Right ventricle myocardium superior (tissue), 1 donor: ENCODE measurements at regions not wholly inside any gene's neighbourhood (a gene's known extent, or its start where the extent isn't known, plus 50 kb on each side); places are given as distances from the start of the nearest gene placed in this dataset.
A peak's percentile ranks its signal among the peaks of the same experiment; 100 is the strongest.

ENCODE experiments used
- ATAC-seq: fragments of 200-7000 bp; cut with Tn5 transposase; one replicate; pipeline ENCODE4 v1.9.1; 2020; ENCODE audit warnings: mild to moderate bottlenecking; ENCODE audit not compliant: poor library complexity
- DNase-seq: peaks from one replicate; pipeline ENCODE4 v3.0.0-alpha.2; 2020
- intact Hi-C: fragments of 100-400 bp; cut with DNase I; formaldehyde crosslinking; loops from one replicate; pipeline ENCODE4 v1.11.2; 2022
- donor health status: DM: no; HTN: yes; CAD: no; lungs with severe emphysema.

DNA sequence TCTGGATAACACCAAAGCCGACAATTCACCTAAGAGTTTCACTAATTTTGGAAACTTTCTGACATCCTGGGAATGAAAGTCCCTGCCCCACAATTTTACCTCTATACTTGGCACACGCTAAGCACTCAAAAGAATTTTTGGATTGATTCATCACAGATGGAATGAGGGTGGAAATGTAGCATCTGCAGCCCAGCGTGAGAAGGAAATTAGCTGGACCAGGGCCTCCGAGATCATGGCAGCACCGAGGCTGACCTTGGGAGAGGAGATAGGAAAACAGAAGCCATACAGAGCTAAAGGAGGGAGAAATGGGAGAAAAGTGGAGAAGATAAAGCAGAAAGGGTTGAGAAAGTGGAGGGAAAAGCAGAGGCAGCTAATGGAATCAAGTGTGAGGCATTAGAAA lies 606.6 kb upstream of the DPP6 start:
- no peak for DNase-seq
- ATAC-seq: no peak
- intact Hi-C loops: no loop called here

DNA sequence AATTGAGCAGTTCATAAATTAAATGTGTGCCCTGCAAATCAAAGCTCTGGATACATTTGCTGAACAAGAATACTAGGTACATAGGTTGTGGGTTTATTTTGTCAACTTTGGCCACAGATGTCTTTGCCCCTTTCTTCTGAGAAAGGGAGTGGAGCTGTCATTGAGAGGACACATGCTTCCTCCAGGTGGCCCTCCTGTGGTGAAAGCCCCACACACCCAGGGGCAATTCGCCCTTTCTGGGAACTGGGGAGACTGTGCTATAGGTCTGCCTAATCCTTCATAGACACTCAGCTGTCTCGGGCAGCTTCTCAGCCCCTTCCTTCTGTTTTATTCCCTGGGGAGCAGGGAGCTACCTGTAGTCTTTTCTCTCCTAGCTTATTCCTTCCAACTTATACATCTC lies 605.7 kb upstream of the DPP6 start:
- intact Hi-C loops: no loop called here
- ATAC-seq (no peak), DNase-seq (no peak)

DNA sequence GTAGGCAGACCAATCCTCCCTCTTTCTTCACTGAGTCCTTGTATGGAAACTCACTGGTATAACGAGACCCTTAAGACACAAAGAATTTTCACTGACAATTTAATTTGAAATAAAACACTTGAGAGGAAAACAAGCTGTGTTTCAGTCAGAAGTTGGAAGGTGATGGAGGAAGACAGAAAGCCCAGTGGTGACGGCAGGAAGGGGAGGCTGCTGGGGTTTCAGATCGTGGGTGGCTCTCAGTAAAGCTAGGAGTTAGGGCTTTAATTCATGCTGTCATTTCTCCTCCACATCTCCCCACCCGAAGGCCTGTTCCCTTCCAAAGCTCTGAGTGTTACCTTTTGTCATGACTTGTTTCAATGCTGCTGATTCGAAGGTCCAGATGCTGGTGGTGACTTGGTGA lies 605.2 kb upstream of the DPP6 start:
- ATAC-seq: no peak
- no peak for DNase-seq
- intact Hi-C loops: no loop called here

DNA sequence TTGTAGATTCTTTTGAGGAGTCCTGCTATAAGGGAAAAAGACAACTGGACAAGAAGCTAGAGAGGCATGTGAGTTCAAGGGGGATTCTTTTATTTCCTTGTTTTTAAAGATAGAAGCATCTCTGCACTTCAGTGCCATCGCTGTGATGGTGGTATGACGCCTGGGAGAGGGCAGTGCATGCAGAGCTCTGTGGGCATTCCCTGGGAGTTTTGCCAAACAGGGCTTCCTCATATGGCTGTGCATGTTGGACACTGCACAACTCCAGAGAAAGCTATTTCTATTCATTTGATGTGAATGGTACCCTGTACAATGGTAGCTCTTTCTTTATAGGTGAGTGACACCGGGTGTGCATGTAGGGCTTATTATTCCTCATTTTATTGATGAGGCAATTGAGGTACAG lies 599.5 kb upstream of the DPP6 start:
- DNase-seq (no peak), ATAC-seq (no peak)

DNA sequence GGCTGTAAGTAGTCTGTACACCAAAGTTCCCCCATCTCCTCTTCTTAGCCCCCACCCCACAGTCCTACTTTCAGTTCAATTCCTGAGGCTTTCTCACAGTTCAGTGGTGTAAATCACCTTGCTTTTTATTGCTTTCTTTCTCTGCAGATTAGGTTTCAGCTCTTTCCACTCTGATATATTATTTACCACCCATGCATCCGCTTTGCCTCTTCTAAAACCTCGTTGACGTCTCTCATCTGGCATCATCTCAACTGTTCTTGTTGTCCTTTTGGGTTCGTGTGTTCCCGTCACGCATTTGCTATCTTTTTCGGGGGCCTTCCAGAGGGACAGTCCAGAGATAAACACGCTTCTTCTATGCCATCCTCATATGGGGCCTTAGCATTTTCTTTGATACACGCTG lies 597.9 kb upstream of the DPP6 start:
- no peak for ATAC-seq
- no peak for DNase-seq
- intact Hi-C loops: no loop called here

More for the DNA sequence above, 599.5 kb upstream of the DPP6 start:
- intact Hi-C loops: no loop called here

DNA sequence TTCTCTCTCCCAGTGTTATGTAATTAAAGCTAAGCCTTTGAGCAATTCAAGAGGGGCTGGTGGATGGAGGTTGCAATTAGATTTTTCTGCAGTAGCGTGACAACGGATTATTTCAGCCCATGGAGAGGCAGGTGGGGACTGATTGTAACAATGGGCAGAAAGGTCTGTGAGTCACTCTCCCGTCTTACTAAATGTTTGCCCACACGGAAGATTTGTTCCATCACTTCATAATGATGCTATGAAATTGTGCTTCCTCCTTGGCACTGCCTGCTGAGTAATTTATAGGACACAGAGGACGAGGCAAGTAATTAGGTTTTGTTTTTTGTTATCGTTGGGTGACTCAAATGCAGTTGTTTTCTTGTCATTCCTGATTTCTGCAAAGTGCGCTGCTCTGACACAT lies 594.5 kb upstream of the DPP6 start:
- intact Hi-C loops: no loop called here
- ATAC-seq: no peak
- DNase-seq: no peak

DNA sequence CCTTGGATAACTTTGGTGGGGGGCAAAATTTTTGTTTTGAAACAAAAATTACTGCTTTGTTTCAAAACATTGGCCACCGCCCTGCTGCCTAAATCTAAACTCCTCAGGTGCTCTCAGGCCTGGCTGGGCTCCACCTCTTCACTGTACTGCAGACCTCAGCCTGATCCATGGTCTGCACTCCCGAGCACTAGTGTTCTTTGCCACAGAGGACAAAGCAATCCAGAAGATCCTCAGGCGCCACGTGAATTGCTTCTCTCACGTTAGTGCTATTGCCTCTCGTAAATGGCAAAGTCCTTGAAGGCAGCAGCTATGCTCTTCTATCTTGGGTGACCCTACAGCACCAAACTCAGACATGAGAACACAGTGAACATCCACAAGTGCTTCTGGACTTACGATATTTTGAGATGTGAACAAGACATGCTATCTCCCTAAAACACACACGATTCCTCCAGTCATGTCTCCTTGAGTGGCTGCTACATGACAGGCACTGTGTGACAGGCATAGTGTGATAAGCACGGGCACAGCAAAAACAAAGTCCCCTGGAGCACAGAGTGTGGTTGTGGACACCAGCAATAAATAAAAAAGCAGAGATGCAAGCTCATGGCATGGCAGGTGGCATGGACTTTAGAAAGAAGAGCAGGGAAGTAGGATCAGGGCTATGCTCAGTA lies 582.1 kb upstream of the DPP6 start:
- intact Hi-C loops: no loop called here
- no peak for DNase-seq
- peak; percentile 67 for ATAC-seq

DNA sequence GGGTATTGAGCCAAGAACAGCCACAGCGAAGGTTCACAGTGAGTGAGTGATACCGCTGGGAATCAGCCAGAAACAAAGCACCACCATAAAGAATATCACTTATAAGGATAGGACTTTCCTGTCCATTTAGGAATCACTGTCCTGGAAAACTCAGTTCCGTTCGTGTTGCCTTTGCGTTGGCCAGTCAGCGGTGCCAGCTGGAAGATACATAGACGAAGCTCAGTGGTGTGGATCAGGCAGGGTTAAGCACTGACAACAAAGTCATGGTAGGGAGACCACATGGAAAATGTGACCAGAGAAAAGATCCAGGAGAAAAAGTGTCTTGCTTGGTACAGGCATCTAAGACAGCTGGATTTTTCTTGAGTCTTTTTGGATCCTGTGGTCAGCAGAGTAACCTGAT lies 579.7 kb upstream of the DPP6 start:
- DNase-seq (no peak), ATAC-seq (no peak)
- intact Hi-C loops: no loop called here

DNA sequence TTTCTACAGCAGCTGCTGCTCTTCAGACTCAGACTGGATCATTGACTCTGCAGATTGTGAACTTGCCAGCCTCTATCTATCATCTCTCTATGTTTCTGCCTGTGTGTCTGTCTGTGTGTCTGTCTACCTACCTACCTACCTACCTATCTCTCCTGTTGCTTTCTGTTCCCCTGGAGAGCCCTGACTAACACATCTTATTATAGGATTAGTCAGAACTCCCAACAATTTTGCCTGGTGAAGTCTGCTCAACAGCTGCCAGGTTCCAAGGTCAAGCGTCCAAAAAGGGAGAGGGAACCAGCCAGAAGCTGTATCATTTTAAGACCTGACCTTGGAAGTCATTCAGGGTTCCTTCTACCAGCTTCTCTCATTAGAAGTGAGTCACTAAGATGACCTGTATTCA lies 579.0 kb upstream of the DPP6 start:
- ATAC-seq: peak; percentile 68
- DNase-seq: no peak
- intact Hi-C loops: no loop called here

DNA sequence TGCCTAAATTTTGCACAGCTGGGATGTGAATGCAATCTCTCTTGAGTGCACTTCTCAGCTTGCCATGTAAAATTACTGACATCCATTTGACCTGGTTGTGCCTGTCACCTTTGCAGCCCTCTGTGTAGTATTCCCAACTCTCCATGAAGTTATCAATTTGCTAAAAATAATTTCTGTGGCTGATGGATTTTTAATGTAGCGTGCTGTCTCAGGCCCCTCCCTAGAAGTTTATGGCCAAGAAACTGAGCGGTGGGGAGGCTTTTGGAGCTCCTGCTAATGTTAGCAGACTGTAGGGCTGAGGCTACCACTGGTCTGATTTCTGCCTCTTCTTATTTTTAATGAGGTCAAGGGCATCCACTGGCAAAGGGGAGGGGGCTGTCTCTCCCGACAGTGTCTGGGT lies 577.0 kb upstream of the DPP6 start:
- intact Hi-C loops: no loop called here
- ATAC-seq: peak; percentile 54
- DNase-seq: no peak

DNA sequence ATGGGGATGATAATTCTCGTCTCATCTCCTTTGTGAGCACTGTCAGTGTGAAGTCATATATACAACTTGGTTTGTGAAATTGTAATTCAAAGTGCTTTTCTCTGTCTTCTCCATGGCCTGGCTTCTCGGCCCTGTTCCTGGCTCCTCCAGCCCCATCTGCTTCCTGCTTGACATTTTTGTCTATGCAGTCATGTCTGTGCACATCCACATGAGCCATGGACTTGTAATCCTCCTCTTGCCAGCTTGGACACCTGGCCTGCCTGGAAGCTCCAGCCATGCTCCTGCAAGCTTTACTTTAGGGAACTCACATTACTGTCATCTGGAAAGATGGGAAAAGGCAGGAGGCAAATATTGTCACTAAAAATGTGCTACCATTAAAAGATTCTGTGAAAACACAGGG lies 576.0 kb upstream of the DPP6 start:
- no peak for ATAC-seq
- no peak for DNase-seq
- intact Hi-C loops: no loop called here

DNA sequence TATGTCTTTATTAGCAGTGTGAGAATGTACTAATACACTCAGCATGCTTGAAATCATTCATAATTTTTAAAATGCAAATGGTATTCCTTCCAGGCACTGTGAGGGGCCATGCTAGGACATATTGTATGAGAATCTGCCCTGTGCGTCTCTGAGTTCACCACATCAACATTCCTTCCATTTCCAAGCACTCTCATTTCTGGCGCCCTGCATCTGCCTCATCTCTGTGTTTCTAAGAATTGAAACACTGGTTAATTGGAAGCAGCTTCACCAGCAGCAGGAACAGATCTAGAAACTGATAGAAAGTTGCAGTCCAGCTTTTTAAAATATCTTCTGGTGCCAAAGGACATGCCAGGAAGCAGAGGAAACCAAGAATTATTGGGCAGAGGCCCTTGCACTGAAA lies 555.9 kb upstream of the DPP6 start:
- ATAC-seq (no peak), DNase-seq (no peak)
- intact Hi-C loops: no loop called here

DNA sequence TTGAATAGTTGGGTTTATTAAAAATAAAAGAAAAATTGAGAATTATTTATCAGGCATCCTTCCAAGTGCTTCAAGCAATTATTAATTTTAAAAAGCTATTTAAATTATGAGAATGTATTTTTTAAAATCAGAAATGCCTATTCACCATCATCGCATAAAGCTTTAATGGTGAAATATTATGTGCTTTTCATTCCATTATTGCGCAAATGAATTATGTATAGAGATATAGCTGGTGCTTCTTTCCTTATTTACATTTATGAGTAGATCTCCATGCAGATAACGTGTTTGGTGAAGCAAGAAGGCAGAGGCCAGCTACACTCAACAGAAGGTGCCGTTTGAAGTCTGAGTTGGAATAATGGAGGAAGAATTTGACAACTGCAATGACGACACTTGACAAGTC lies 549.1 kb upstream of the DPP6 start:
- intact Hi-C loops: no loop called here
- DNase-seq (no peak), ATAC-seq (no peak)

DNA sequence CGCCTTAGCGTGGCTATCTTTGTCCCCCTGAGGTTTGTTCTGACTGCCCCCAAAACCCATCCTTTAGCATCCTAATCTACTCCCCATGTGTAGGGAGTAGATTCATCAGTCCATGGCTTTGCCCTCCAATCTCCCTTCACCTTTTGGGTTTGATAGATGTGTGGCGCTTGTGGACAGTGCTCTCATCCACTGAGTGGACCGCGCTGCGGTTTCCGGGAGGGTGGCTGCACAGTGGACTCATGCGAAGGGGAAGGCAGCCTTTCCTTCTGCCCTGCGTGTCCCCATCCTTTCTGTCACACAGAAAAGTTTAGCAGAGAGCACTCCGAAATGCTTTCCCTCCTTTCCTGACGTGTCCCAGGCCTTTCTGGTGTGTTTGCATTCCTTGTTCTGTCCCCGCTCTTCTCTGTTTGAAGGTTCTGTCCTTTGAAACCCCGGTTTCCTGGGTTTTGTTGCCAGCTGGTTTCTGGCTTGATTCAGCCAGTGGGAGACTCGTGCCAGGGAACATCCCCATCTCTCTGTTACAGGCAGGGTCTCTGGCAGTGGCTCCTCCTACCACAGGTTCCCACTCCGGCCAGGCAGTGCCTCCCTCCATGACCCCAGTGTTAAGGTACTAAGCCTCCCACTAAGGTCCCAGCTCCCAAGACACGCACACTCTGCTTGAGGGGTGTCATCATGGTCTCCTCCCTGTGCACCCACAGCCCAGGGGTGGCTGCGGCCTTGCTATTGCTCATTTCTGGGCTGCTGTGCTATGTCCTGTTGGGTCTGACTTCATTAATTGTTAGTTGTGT lies 547.7 kb upstream of the DPP6 start:
- intact Hi-C loops: no loop called here
- ATAC-seq (no peak), DNase-seq (no peak)

DNA sequence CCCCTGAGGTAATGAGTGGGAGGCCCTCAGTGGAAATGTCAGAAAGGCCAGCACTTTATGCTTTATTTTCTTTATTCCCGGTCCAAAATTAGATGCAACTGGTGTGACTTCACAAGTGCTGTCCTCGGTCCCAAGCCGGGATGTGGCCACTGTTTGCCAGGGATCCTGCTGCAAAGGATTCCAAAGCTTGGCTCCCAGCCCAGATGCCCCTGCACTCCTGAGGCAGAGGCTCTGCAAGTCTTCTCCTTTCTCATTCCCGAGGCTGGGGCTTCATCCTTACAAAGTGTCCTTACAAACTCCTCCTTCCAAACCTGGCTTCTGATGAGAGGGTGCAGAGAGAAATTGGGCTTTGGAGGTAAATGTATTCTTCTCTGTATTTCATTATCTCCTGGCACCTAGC lies 544.3 kb upstream of the DPP6 start:
- intact Hi-C loops: no loop called here
- DNase-seq (no peak), ATAC-seq (no peak)

DNA sequence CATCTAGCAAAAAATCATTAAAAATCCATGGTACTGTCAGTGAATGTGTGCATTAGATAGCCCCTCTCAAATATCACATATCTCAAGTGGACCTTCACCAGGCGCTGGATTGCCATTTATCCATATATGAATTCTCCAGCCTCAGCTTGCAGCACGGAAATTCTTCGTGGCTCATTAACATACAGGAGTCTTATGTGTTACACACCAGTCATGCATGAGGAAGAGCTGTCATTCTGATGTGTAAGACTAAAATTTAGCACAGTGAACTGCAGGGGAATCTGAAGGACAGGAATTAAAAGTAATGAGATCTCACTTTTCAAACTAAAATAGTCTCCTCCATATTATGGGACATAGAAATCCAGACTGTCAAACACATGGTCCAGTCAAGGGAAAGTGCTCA lies 542.4 kb upstream of the DPP6 start:
- DNase-seq (no peak), ATAC-seq (no peak)
- intact Hi-C loops: no loop called here

DNA sequence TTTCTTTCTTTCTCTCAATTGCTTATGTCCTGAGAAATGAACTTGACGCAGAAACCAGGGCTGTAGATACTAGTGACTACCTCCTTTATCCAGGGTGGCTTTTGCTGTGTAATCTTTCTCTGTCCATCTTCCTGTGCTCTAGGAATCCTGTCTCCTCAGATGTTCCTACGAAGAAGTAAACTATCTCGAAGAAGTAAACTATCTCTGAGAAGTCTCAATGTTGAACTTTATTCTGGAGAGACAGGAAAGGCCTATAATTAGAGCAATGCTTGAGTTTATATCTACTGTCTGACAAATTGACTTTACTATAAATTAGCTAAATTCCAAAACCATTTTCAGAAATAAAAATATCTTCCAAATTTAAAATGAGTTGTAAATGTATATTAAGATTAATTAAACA lies 541.5 kb upstream of the DPP6 start:
- intact Hi-C loops: no loop called here
- ATAC-seq (no peak), DNase-seq (no peak)

DNA sequence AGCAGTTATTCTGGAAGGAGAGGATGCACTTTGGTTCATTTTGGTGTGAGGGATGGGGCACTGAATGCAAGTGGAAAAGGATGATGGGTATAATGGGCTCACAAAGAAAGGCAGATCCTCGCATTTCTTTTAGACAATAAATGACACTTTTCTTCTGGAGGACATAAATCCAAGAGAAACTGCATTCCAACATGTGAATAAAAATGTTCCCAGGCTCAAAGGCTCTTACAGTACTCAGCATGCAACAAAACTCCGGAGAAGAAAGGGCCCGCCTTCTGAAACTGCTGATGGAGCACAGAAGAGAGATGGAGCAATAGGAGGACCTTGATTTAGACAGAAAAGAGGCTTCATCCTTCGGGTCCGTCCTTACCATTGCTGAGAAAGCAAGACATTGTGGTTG lies 538.2 kb upstream of the DPP6 start:
- DNase-seq (no peak), ATAC-seq (no peak)
- intact Hi-C loops: no loop called here

DNA sequence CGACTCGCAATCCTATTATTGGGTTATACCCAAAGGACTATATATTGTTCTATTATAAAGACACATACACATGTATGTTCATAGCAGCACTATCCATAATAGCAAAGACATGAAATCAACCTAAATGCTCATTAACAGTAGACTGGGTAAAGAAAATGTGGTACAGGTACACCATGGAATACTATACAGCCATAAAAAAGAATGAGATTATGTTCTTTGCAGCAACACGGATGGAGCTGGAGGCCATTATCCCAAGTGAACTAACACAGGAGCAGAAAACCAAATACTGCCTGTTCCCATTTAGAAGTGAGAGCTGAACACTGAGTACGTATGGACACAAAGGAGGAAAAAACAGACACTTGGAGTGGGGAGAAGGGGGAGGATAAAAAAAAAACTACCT lies 536.8 kb upstream of the DPP6 start:
- intact Hi-C loops: no loop called here
- ATAC-seq: no peak
- no peak for DNase-seq

DNA sequence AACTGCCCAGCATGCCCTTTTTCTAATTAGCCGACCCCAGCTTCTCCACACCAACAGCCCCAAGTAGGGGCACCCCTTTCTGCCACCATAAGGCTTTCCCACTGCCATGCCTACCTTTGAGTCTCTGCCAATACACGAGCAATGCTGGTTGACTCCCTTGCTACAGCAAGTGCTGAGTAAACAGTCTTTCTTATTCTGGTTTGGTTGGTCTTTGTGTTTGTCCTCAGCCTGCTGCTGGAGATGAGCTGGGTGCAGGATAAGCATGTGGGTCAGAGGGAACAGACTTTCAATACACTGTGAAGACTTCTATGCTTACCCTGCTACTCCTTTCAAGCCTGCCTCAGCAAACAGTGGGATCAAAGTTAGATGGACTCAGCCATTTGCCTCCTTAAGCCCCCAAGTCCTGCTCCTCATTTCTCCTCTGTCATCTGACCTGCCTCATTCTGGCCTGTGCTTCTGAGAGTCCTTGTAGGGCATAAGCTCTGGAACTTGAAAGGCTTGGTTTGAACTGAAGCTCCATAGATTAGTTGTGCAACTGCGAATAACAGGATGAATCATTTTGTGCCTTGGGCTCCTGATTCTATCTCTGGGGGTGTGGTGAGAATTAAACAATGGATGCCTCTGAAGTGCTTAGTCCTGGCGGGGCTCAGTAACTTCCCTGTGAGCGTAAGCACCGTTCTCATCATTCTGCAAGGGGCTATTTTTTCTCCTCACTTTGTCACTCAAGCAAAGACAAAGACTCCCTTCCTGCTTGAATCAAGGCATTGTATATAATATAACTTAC lies 533.8 kb upstream of the DPP6 start:
- no peak for ATAC-seq
- no peak for DNase-seq

More for the DNA sequence above, 533.8 kb upstream of the DPP6 start:
- intact Hi-C loops: no loop called here
